Loucy (cell line): ENCODE measurements at regions not wholly inside any gene's neighbourhood (a gene's known extent, or its start where the extent isn't known, plus 50 kb on each side); places are given as distances from the start of the nearest gene placed in this dataset.
"Not testable (repeated sequence)": the region's sequence is repeated elsewhere in the genome, so short reads cannot be mapped to it uniquely, and the experiment has no call there.

Experiments
- H2AFZ ChIP-seq: fragments of 200-600 bp; sonication (generic); 2 replicates; pipeline ENCODE4 v1.6.0; 2016; ENCODE audit warnings: antibody characterized with exemption, mild to moderate bottlenecking, low read length, moderate library complexity
- H3F3A ChIP-seq: fragments of 200-600 bp; 2 replicates; pipeline ENCODE4 v1.6.0; 2016; ENCODE audit warnings: antibody characterized with exemption, low read depth, mild to moderate bottlenecking
- H3K27me3 ChIP-seq: fragments of 200-600 bp; sonication (generic); 2 replicates; pipeline ENCODE4 v1.6.1; 2014; ENCODE audit warnings: low read length, mild to moderate bottlenecking; ENCODE audit not compliant: insufficient read depth, poor library complexity, severe bottlenecking
- H3K36me3 ChIP-seq: fragments of 200-600 bp; sonication (generic); 2 replicates; pipeline ENCODE4 v1.6.1; 2016; ENCODE audit warnings: low read length; ENCODE audit not compliant: insufficient read depth
- H3K4me1 ChIP-seq: fragments of 200-600 bp; sonication (generic); 2 replicates; pipeline ENCODE4 v1.5.1; 2014; ENCODE audit warnings: low read length, mild to moderate bottlenecking; ENCODE audit not compliant: insufficient read depth, poor library complexity, severe bottlenecking
- H3K4me2 ChIP-seq: fragments of 200-600 bp; sonication (generic); 2 replicates; pipeline ENCODE4 v1.6.0; 2014; ENCODE audit warnings: antibody characterized with exemption, low read length, low read depth, mild to moderate bottlenecking; ENCODE audit not compliant: poor library complexity, severe bottlenecking
- H3K4me3 ChIP-seq: fragments of 200-600 bp; sonication (generic); 2 replicates; pipeline ENCODE4 v1.5.1; 2014; ENCODE audit warnings: low read length, mild to moderate bottlenecking, mixed read lengths; ENCODE audit not compliant: poor library complexity, severe bottlenecking
- H3K79me2 ChIP-seq: fragments of 200-600 bp; sonication (generic); 2 replicates; pipeline ENCODE4 v1.6.1; 2014; ENCODE audit warnings: low read length; ENCODE audit not compliant: insufficient read depth
- H3K9ac ChIP-seq: fragments of 200-600 bp; sonication (generic); 2 replicates; pipeline ENCODE4 v1.6.0; 2014; ENCODE audit warnings: mild to moderate bottlenecking, low read depth, low read length, moderate library complexity; ENCODE audit not compliant: poor library complexity, severe bottlenecking
- H3K9me2 ChIP-seq: fragments of 200-600 bp; sonication (generic); replicated peaks from 2 replicates; pipeline ENCODE4 v1.6.1; 2016; ENCODE audit warnings: low read depth, low read length, mixed read lengths
- H3K9me3 ChIP-seq: fragments of 200-600 bp; sonication (generic); 2 replicates; pipeline ENCODE4 v1.6.1; 2014; ENCODE audit warnings: mild to moderate bottlenecking, antibody characterized with exemption, low read length, low read depth; ENCODE audit not compliant: insufficient read depth
- H4K20me1 ChIP-seq: fragments of 200-600 bp; sonication (generic); 2 replicates; pipeline ENCODE4 v1.6.0; 2014; ENCODE audit warnings: antibody characterized with exemption, low read length, mild to moderate bottlenecking; ENCODE audit not compliant: insufficient read depth, poor library complexity, severe bottlenecking
- EZH2phosphoT487 ChIP-seq: fragments of 200-600 bp; IDR thresholded peaks from 2 replicates; pipeline ENCODE4 v1.6.1; 2018; ENCODE audit warnings: antibody characterized with exemption, mild to moderate bottlenecking, moderate library complexity, borderline replicate concordance
- TF ChIP-seq, protein P1 (sequence below): fragments of 200-600 bp; sonication (generic); conservative IDR thresholded peaks from 2 replicates; pipeline ENCODE4 v1.5.1; 2014; ENCODE audit warnings: mild to moderate bottlenecking, antibody characterized with exemption, low read length

DNA sequence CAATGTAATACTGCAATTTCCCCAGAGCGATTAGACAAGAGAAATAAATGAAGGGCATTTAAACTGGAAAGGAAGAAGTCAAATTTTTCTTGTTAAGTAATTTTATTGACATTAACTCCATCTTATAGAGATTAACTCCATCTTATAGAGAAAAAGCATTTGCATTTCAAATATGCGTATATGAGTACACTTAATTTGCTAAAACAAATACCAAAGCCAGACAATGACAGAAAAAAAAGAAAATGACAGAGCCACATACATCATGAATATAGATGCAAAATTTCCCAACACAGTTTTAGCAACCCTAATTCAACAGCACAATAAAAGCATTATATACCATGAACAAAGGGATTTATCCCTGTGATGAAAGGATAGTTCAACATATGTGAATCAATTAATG lies 1293.1 kb upstream of the EYS start:
- H3F3A ChIP-seq = no peaks in the 10 kb centered on the region
- H3K4me3 ChIP-seq = no peak overlapping the region
- H2AFZ ChIP-seq = no peak overlapping the region
- no peaks in the 10 kb centered on the region for H3K27me3 ChIP-seq
- no peaks in the 10 kb centered on the region for H3K9me3 ChIP-seq
- no peaks in the 10 kb centered on the region for H3K4me1 ChIP-seq
- H3K9me2 ChIP-seq = no peaks in the 10 kb centered on the region
- no peaks in the 10 kb centered on the region for H4K20me1 ChIP-seq
- no peaks in the 10 kb centered on the region for H3K79me2 ChIP-seq
- no peak overlapping the region for H3K9ac ChIP-seq
- no peaks in the 10 kb centered on the region for H3K36me3 ChIP-seq
- TF ChIP-seq, protein P1, sequence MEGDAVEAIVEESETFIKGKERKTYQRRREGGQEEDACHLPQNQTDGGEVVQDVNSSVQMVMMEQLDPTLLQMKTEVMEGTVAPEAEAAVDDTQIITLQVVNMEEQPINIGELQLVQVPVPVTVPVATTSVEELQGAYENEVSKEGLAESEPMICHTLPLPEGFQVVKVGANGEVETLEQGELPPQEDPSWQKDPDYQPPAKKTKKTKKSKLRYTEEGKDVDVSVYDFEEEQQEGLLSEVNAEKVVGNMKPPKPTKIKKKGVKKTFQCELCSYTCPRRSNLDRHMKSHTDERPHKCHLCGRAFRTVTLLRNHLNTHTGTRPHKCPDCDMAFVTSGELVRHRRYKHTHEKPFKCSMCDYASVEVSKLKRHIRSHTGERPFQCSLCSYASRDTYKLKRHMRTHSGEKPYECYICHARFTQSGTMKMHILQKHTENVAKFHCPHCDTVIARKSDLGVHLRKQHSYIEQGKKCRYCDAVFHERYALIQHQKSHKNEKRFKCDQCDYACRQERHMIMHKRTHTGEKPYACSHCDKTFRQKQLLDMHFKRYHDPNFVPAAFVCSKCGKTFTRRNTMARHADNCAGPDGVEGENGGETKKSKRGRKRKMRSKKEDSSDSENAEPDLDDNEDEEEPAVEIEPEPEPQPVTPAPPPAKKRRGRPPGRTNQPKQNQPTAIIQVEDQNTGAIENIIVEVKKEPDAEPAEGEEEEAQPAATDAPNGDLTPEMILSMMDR = no peak
- TF ChIP-seq EZH2phosphoT487 = no peak
- H3K4me2 ChIP-seq = no peak overlapping the region

DNA sequence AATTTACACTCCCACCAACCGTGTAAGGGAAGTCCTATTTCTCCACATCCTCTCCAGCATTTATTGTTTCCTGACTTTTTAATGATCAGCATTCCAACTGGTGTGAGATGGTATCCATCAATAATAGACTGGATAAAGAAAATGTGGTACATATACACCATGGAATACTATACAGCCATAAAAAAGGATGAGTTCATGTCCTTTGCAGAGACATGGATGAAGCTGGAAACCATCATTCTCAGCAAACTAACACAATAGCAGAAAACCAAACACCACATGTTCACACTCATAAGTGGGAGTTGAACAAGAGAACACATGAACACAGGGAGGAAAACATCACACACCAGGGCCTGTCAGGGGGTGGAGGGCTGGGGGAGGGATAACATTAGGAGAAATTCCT lies 1290.6 kb upstream of the EYS start:
- not testable (repeated sequence) for H3K79me2 ChIP-seq, H3K4me1 ChIP-seq

DNA sequence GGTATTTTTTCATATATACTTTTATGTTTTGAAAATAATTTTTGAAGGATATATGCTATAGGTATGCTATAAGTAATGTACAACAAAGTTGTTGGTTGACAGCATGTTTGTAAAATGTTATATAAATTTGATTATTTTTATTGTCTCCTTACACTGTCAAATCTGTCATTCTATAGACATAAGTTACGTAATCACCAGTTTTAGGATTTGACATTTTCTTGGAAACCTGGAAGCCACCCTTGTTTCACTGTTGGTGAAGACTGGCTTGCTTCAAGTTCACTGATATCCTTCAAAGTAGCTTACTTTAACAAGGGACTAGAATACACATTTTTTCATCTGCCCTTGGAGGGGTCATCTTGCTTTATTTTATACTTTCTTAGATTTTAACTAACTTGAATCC lies 1288.6 kb upstream of the EYS start:
- no peak for TF ChIP-seq EZH2phosphoT487
- TF ChIP-seq, protein P1 = no peak
- no peak overlapping the region for H3K4me2 ChIP-seq
- H3K9me3 ChIP-seq = peaks cover 1% of the 10 kb centered on the region; the same call in 1 of the 2 replicates
- H2AFZ ChIP-seq = no peak overlapping the region
- H3K4me1 ChIP-seq = no peaks in the 10 kb centered on the region
- no peak overlapping the region for H3K4me3 ChIP-seq
- no peaks in the 10 kb centered on the region for H3K9me2 ChIP-seq
- H4K20me1 ChIP-seq = no peaks in the 10 kb centered on the region
- no peaks in the 10 kb centered on the region for H3K36me3 ChIP-seq
- H3K27me3 ChIP-seq = no peaks in the 10 kb centered on the region
- H3K79me2 ChIP-seq = no peaks in the 10 kb centered on the region
- no peak overlapping the region for H3K9ac ChIP-seq
- no peaks in the 10 kb centered on the region for H3F3A ChIP-seq

More for the DNA sequence above, 1290.6 kb upstream of the EYS start:
- H3K36me3 ChIP-seq, H3K4me3 ChIP-seq, H3K4me2 ChIP-seq, H3K27me3 ChIP-seq, H3F3A ChIP-seq, H2AFZ ChIP-seq, H3K9me2 ChIP-seq, H3K9me3 ChIP-seq, H3K9ac ChIP-seq, H4K20me1 ChIP-seq: not testable (repeated sequence)

DNA sequence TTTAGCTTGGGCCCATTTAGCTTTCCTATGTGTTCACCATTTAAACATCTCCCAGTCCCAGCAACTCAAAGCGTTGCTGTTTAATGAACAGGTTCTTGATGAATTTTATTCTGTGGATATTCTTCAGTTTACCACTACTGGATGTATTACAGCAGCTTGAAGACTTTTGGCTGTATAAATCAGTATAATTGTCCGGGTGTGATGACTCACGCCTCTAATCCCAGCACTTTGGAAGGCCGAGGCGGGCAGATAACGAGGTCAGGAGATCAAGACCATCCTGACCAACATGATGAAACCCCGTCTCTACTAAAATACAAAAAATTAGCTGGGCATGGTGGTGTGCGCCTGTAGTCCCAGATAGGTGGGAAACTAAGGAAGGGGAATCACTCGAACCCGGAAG lies 1286.7 kb upstream of the EYS start:
- H3K4me2 ChIP-seq, H3K9me3 ChIP-seq, H3K9me2 ChIP-seq, H3K27me3 ChIP-seq, H4K20me1 ChIP-seq, H3K4me1 ChIP-seq, H3K9ac ChIP-seq, H3K79me2 ChIP-seq, H3F3A ChIP-seq, H3K36me3 ChIP-seq, H2AFZ ChIP-seq, H3K4me3 ChIP-seq: not testable (repeated sequence)
